ENCODE measurements at regions not wholly inside any gene's neighbourhood (a gene's known extent, or its start where the extent isn't known, plus 50 kb on each side); places are given as distances from the start of the nearest gene placed in this dataset.

DNA sequence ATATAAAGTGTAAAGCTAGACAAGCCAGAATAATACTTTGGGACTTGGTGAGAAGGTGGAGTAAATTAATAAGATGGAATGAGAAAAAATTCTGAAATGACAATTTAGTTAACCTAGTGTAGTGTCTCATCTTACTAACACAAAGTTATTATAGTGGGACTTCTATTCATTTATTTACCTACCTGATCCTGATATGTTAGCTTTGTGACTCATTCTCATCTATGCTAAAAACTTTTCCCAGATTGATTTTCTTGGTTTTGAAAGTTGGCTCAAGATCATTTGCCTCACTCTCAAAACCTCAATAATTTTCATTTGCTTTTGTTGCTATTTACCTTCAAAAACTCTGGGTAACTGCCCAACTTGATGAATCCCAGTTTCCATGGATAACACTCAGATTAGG is 698.6 kb downstream of the SH3BGRL start:
- TF ChIP-seq POLR2A (IDR thresholded peaks at IDR 0.05; ENCODE audit: low read depth, low read length) (no peak), POLR2AphosphoS5 (IDR thresholded peaks at IDR 0.05; ENCODE audit: low read depth, low read length) (no peak)

All from GM12892 (cell line).